Transverse colon (tissue), 4 donors: ENCODE measurements at regions not wholly inside any gene's neighbourhood (a gene's known extent, or its start where the extent isn't known, plus 50 kb on each side); places are given as distances from the start of the nearest gene placed in this dataset.

Experiments used
- DNase-seq: peaks from one replicate; pipeline ENCODE4 v3.0.0-alpha.2; 2019
- H3K27ac ChIP-seq, 4 donors: fragments of 200-600 bp; sonication (generic); 2 replicates each; pipeline ENCODE4 v1.5.1; 2016 to 2018; ENCODE audit warnings: inconsistent platforms in 4 of 4
- H3K27me3 ChIP-seq: fragments of 200-600 bp; sonication (generic); 2 replicates; pipeline ENCODE4 v1.5.1; 2017; ENCODE audit warnings: inconsistent platforms
- H3K36me3 ChIP-seq, 4 donors: fragments of 200-600 bp; sonication (generic); 2 replicates each; pipeline ENCODE4 v1.5.1; 2017 to 2019; ENCODE audit warnings: inconsistent platforms in 4 of 4
- H3K4me1 ChIP-seq, 4 donors: fragments of 200-600 bp; sonication (generic); 2 replicates each; pipeline ENCODE4 v1.5.1; 2017 to 2020; ENCODE audit warnings: inconsistent platforms in 4 of 4
- H3K4me3 ChIP-seq, 4 donors: fragments of 200-600 bp; sonication (generic); 1 replicate in 1 of 4; 2 replicates in 3 of 4; pipeline versions ENCODE4 v1.5.1 to v1.6.1; 2017 to 2019; ENCODE audit warnings: inconsistent platforms in 4 of 4
- H3K9me3 ChIP-seq, 2 donors: fragments of 200-600 bp; sonication (generic); 2 replicates each; pipeline ENCODE4 v1.5.1; 2017 to 2019; ENCODE audit warnings: inconsistent platforms in 2 of 2
- EP300 ChIP-seq: sonication (generic); formaldehyde crosslinking; IDR thresholded peaks from one replicate; pipeline ENCODE4 v1.6.1; 2017; ENCODE audit warnings: antibody characterized with exemption, low read depth
- POLR2A ChIP-seq: fragments of 450-650 bp; IDR thresholded peaks from one replicate; pipeline ENCODE4 v1.6.1; 2016; ENCODE audit warnings: antibody characterized with exemption, mild to moderate bottlenecking, moderate library complexity
- POLR2AphosphoS5 ChIP-seq, 3 donors: sonication (generic); formaldehyde crosslinking; IDR thresholded peaks; one replicate each; pipeline ENCODE4 v1.6.1; 2016; ENCODE audit warnings: antibody characterized with exemption in 3 of 3
- WGBS, 2 donors: methylation state at CpG; one replicate each; pipeline ENCODE4 v1.1.5; 2018; ENCODE audit warnings: low coverage in 1 of 2; 5-methylcytosine and 5-hydroxymethylcytosine counted together
- in situ Hi-C, 4 donors: fragments of 200-750 bp; cut with MboI; loops; one replicate each; pipeline versions ENCODE4 v1.15.0 to v1.15.1; 2017; ENCODE audit warnings: low sequenced_read_pairs in 3 of 4, low pct_ligation_motif_present in 1 of 4, low pct_unique_long_range_greater_than_20kb in 1 of 4
- intact Hi-C: fragments of 100-400 bp; cut with DNase I; formaldehyde crosslinking; loops from one replicate; pipeline ENCODE4 v1.15.1; 2023; ENCODE audit warnings: low total_unique reads
- TF ChIP-seq, protein P1 (sequence below), 5 experiments: fragments of 200-600 bp in 3 of 5; fragments of 450-650 bp in 2 of 5; sonication (generic) in 3 of 5; IDR thresholded peaks; 1 replicate in 2 of 5; 2 replicates in 3 of 5; pipeline ENCODE4 v1.5.1; 2016 to 2017; ENCODE audit warnings: antibody characterized with exemption in 5 of 5, inconsistent platforms in 3 of 5, mild to moderate bottlenecking in 2 of 5, moderate library complexity in 1 of 5

DNA sequence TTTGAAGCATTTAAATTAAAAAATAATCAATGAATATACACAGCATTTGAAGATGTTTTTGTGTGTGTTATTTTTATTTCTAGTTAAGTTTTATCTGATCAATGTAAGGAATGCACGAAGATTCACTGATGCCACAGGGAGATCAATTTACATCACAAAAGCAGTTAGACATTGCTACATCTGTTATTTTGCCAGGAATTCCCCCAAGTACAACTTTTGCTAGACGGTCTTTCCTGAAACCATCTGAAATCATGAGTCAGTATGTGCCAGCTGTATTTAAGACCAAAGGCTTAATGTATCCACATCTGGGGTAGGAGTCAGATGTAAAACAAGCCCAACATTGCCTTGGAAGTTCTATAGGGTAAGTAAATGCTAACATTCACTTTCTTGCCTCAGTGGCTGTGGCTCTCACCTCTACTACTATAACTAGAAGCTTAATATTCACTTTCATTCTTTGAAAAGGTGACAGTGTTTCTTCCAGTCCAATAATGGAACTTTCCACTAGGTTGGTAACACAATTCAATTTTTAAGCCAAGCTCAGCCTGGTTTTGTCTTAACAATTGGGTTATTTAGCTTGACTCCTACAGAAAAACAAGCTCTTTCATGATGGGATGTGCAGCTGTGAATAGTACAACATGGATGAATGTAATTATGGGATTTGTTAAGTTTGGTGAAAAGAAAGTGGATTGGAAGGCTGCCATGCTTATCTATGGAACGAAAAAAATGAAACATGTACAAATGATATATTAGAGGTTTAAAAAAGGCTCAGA lies 385.4 kb upstream of the TMEM132C start:
- Histone ChIP-seq H3K4me3 (no peak overlapping the region), H3K4me1 (no peaks in the 10 kb centered on the region), H3K27me3 (no peaks in the 10 kb centered on the region), H3K9me3 (no peaks in the 10 kb centered on the region), H3K36me3 (no peaks in the 10 kb centered on the region), H3K27ac (no peak overlapping the region)
- in situ Hi-C loops (no loop called here), intact Hi-C loops (no loop called here)
- no peak for DNase-seq
- TF ChIP-seq EP300 (no peak), POLR2A (no peak), POLR2AphosphoS5 (IDR thresholded peaks at IDR 0.05) (no peak)
- TF ChIP-seq, protein P1, sequence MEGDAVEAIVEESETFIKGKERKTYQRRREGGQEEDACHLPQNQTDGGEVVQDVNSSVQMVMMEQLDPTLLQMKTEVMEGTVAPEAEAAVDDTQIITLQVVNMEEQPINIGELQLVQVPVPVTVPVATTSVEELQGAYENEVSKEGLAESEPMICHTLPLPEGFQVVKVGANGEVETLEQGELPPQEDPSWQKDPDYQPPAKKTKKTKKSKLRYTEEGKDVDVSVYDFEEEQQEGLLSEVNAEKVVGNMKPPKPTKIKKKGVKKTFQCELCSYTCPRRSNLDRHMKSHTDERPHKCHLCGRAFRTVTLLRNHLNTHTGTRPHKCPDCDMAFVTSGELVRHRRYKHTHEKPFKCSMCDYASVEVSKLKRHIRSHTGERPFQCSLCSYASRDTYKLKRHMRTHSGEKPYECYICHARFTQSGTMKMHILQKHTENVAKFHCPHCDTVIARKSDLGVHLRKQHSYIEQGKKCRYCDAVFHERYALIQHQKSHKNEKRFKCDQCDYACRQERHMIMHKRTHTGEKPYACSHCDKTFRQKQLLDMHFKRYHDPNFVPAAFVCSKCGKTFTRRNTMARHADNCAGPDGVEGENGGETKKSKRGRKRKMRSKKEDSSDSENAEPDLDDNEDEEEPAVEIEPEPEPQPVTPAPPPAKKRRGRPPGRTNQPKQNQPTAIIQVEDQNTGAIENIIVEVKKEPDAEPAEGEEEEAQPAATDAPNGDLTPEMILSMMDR (IDR thresholded peaks at IDR 0.05), result no peak
- WGBS, 2 donors, result 76 to 86% methylated on average over 2 to 3 of the region's 3 CpGs

DNA sequence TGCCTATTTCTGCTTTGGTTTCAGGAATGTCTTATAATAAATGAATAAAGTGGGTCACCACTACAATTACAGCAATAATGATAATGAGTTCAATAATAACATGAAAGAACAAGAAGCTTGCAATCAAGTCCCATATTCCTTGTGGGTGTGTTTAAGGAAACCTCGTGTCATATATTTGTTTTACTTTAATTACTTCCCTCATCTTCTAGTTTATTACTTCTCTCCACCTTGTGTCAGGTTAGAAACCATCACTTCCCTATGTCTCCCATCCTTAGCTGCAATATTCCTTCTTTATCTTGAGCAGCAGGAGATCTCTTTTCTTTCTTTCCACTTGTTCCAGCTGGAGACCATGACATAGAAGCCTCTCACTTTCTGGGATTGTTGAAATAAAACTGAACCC lies 384.0 kb upstream of the TMEM132C start:
- Histone ChIP-seq H3K4me1 (no peaks in the 10 kb centered on the region), H3K27ac (no peak overlapping the region), H3K9me3 (no peaks in the 10 kb centered on the region), H3K36me3 (no peaks in the 10 kb centered on the region), H3K4me3 (no peak overlapping the region), H3K27me3 (no peaks in the 10 kb centered on the region)
- DNase-seq, result no peak
- in situ Hi-C loops (no loop called here), intact Hi-C loops (no loop called here)
- WGBS, 2 donors, result 29 to 42% methylated on average over 1 of the region's 1 CpG
- TF ChIP-seq EP300 (no peak), POLR2A (no peak), POLR2AphosphoS5 (IDR thresholded peaks at IDR 0.05) (no peak)
- TF ChIP-seq, protein P1 (IDR thresholded peaks at IDR 0.05), result no peak

DNA sequence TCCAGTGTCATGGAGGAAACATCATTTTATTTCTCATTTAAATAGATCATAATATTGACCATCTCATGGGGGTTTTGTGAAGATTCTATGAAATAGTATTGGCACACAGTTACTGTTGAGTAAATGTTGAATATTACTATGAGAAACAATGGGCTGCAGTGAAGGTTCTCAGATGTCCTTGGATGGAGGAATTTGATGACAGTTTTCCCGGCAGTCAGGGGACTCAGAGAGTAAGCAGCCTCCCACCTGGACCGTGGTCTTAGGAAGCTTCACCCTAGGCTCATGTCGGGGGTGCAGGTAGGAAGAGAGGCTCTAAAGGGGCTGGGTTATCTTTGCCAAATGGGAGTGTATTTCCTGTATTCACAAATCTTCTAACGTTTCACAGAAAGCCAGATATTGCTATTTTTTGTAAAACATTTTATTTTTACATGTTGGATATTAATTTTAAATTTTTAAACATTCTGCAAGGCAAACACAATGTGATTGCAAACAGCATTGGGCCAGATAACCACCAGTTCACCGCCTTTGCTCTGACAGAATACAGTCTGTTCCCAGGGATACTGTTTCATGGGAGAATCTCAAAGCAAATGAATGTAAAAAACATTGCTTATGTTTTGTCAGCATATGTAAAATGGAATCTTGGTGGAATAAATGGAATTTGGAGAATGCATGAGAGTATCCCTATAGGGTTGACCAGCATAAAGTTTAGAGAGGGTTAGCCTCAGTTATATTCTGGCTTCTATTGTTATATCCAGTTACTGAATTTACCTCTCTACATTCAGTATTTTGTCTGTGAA lies 380.8 kb upstream of the TMEM132C start:
- Histone ChIP-seq H3K9me3 (no peaks in the 10 kb centered on the region), H3K4me1 (no peaks in the 10 kb centered on the region), H3K36me3 (no peaks in the 10 kb centered on the region), H3K4me3 (no peak overlapping the region), H3K27ac (no peak overlapping the region), H3K27me3 (no peaks in the 10 kb centered on the region)
- in situ Hi-C loops, result no loop called here
- no peak for DNase-seq
- TF ChIP-seq, protein P1 (IDR thresholded peaks at IDR 0.05), result no peak
- TF ChIP-seq EP300 (no peak), POLR2AphosphoS5 (IDR thresholded peaks at IDR 0.05) (no peak), POLR2A (no peak)
- intact Hi-C loops, result no loop called here
- 63 to 66% methylated on average over 5 of the region's 5 CpGs for WGBS, 2 donors

DNA sequence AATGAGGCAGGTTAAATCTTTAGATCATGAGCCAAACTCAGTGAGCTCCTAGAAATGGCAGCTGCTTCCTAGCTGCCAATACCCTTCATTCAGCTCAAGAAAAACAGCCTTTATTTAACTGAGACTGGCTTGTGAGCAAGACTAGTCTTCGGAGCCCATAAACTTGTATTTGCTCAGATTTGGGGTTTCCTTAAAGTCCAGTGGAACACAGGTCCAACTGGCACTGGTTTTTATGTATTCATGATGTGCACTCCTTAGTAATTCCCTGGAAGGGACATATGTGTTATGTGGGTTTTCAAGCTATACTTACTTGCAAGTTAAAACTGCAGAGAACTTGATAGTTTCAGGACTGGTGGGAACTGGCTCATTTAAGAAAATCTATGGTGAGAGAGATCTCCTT lies 380.1 kb upstream of the TMEM132C start:
- in situ Hi-C loops (no loop called here), intact Hi-C loops (no loop called here)
- WGBS, 2 donors, result 82% methylated on average over 1 of the region's 1 CpG; no CpG with 5 or more reads in 1 of the 2 donors
- Histone ChIP-seq H3K9me3 (no peaks in the 10 kb centered on the region), H3K27me3 (no peaks in the 10 kb centered on the region), H3K27ac (no peak overlapping the region), H3K36me3 (no peaks in the 10 kb centered on the region), H3K4me3 (no peak overlapping the region), H3K4me1 (no peaks in the 10 kb centered on the region)
- no peak for TF ChIP-seq EP300
- TF ChIP-seq POLR2AphosphoS5 (IDR thresholded peaks at IDR 0.05), result no peak
- TF ChIP-seq, protein P1 (IDR thresholded peaks at IDR 0.05), result no peak
- TF ChIP-seq POLR2A, result no peak
- no peak for DNase-seq
